Liver (tissue), 8 donors: ENCODE measurements at regions not wholly inside any gene's neighbourhood (a gene's known extent, or its start where the extent isn't known, plus 50 kb on each side); places are given as distances from the start of the nearest gene placed in this dataset.

Experiments
- DNase-seq: peaks from one replicate; pipeline ENCODE4 v3.0.0-alpha.2; 2017; ENCODE audit warnings: low spot score
- H3K27ac ChIP-seq, 2 donors: one replicate each; pipeline ENCODE4 v1.7.0; 2013; ENCODE audit warnings: inconsistent platforms in 2 of 2, low read length in 2 of 2, control low read depth in 1 of 2, low read depth in 1 of 2, mild to moderate bottlenecking in 1 of 2
- H3K27me3 ChIP-seq, 4 donors: one replicate each; pipeline versions ENCODE4 v1.6.1 to v1.7.0; 2013; ENCODE audit warnings: low read length in 3 of 4, inconsistent platforms in 1 of 4, mild to moderate bottlenecking in 1 of 4, moderate library complexity in 1 of 4; ENCODE audit not compliant: control insufficient read depth in 4 of 4, insufficient read depth in 4 of 4
- H3K36me3 ChIP-seq, 4 donors: one replicate each; pipeline versions ENCODE4 v1.6.1 to v1.7.0; 2013; ENCODE audit warnings: low read length in 3 of 4, mild to moderate bottlenecking in 3 of 4, low read depth in 1 of 4, moderate library complexity in 1 of 4; ENCODE audit not compliant: control insufficient read depth in 4 of 4, insufficient read depth in 3 of 4
- H3K4me1 ChIP-seq, 4 donors: one replicate each; pipeline versions ENCODE4 v1.6.1 to v1.7.0; 2013; ENCODE audit warnings: low read length in 3 of 4, mild to moderate bottlenecking in 3 of 4, moderate library complexity in 1 of 4; ENCODE audit not compliant: control insufficient read depth in 4 of 4, insufficient read depth in 4 of 4
- H3K4me3 ChIP-seq, 3 donors: one replicate each; pipeline versions ENCODE4 v1.6.1 to v1.7.0; 2013; ENCODE audit warnings: low read length in 3 of 3, control low read depth in 1 of 3, low read depth in 1 of 3, mild to moderate bottlenecking in 1 of 3
- H3K9ac ChIP-seq, 2 donors: one replicate each; pipeline ENCODE4 v1.7.0; 2013; ENCODE audit warnings: low read length in 2 of 2, mild to moderate bottlenecking in 2 of 2, moderate library complexity in 2 of 2, control low read depth in 1 of 2, low read depth in 1 of 2
- H3K9me3 ChIP-seq, 4 donors: one replicate each; pipeline versions ENCODE4 v1.6.1 to v1.7.0; 2013; ENCODE audit warnings: low read length in 3 of 4; ENCODE audit not compliant: control insufficient read depth in 4 of 4
- EGR1 ChIP-seq, 2 donors: IDR thresholded peaks; 2 replicates each; pipeline ENCODE4 v1.6.1; 2016 to 2018; ENCODE audit warnings: antibody characterized with exemption in 2 of 2, low read depth in 2 of 2
- FOXA1 ChIP-seq: IDR thresholded peaks from 2 replicates; pipeline ENCODE4 v1.6.1; 2016; ENCODE audit warnings: antibody characterized with exemption
- FOXA2 ChIP-seq: IDR thresholded peaks from 2 replicates; pipeline ENCODE4 v1.6.1; 2016; ENCODE audit warnings: antibody characterized with exemption
- GABPA ChIP-seq, 2 donors: IDR thresholded peaks in 1 of 2; conservative IDR thresholded peaks in 1 of 2; 2 replicates each; pipeline ENCODE4 v1.6.1; 2016; ENCODE audit warnings: antibody characterized with exemption in 2 of 2, mild to moderate bottlenecking in 1 of 2, moderate library complexity in 1 of 2
- HNF4A ChIP-seq, 2 donors: conservative IDR thresholded peaks; 2 replicates each; pipeline ENCODE4 v1.6.1; 2016; ENCODE audit warnings: antibody characterized with exemption in 2 of 2, mild to moderate bottlenecking in 2 of 2
- HNF4G ChIP-seq: IDR thresholded peaks from 2 replicates; pipeline ENCODE4 v1.6.1; 2016; ENCODE audit warnings: antibody characterized with exemption
- JUND ChIP-seq, 2 donors: IDR thresholded peaks; 2 replicates each; pipeline ENCODE4 v1.6.1; 2016; ENCODE audit warnings: antibody characterized with exemption in 2 of 2
- NR2F2 ChIP-seq: IDR thresholded peaks from 2 replicates; pipeline ENCODE4 v1.6.1; 2016; ENCODE audit warnings: antibody characterized with exemption
- RAD21 ChIP-seq, 2 donors: IDR thresholded peaks; 2 replicates each; pipeline ENCODE4 v1.6.1; 2016; ENCODE audit warnings: antibody characterized with exemption in 2 of 2, mild to moderate bottlenecking in 2 of 2
- SP1 ChIP-seq: IDR thresholded peaks from 2 replicates; pipeline ENCODE4 v1.6.1; 2018; ENCODE audit warnings: antibody characterized with exemption, mild to moderate bottlenecking
- TAF1 ChIP-seq: conservative IDR thresholded peaks from 2 replicates; pipeline ENCODE4 v1.6.1; 2016; ENCODE audit warnings: antibody characterized with exemption, mild to moderate bottlenecking
- YY1 ChIP-seq: IDR thresholded peaks from 2 replicates; pipeline ENCODE4 v1.6.1; 2016; ENCODE audit warnings: antibody characterized with exemption, mild to moderate bottlenecking
- WGBS: extraction: QIAGEN DNeasy Blood & Tissue Kit; methylation state at CpG from one replicate; pipeline ENCODE4 v1.1.7; 2013; 5-methylcytosine and 5-hydroxymethylcytosine counted together
- TF ChIP-seq, protein P1 (sequence below): IDR thresholded peaks from 2 replicates; pipeline ENCODE4 v1.6.1; 2016; ENCODE audit warnings: antibody characterized with exemption, mild to moderate bottlenecking
- TF ChIP-seq, protein P2 (sequence below): IDR thresholded peaks from 2 replicates; pipeline ENCODE4 v1.6.1; 2016; ENCODE audit warnings: antibody characterized with exemption
- TF ChIP-seq, protein P3 (sequence below): IDR thresholded peaks from 2 replicates; pipeline ENCODE4 v1.6.1; 2016; ENCODE audit warnings: antibody characterized with exemption
- TF ChIP-seq, protein P4 (sequence below): IDR thresholded peaks from 2 replicates; pipeline ENCODE4 v1.6.1; 2016; ENCODE audit warnings: antibody characterized with exemption
- TF ChIP-seq, protein P5 (sequence below): fragments of 150-350 bp; IDR thresholded peaks from 2 replicates; pipeline ENCODE4 v1.5.1; 2017; ENCODE audit warnings: improper control_type of control experiment, low read depth, low read length; ENCODE audit not compliant: missing input control
- donor health status: healthy.
- donor health status: healthy.
- donor health status: healthy.
- donor health status: healthy.
- donor health status: healthy.

DNA sequence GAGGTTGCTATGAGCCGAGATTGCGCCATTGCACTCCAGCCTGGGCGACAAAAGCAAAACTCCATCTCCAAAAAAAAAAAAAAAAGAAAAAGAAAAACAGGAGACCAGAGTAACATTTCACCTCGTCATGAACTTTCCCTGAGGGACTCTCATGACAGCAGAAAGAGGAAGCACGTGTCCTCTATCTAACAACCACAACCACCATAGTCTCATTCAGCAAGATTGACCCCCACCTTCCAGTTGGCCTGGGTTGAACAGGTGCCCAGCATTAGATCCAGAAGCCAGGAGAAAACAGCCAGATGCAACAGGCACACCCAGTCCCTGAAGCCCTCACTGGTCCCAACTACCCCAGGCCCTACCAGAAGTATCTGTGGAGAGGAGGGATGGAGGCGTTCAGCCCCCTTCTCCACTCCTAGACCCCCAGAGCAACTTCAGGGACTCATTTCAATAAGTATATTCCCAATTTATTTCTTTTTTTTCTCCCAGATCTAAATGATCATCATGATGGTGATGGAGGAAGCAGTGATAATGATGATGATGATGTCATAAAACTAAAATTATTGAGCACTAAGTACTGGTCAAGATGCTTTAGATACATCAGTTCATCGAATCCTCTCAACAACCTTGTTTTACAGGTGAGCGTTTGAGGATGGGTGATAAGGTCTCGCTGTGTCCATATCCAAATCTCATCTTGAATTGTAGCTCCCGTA is 235.0 kb downstream of the EFCAB11 start:
- Histone ChIP-seq H3K27ac (no peak overlapping the region), H3K4me1 (peaks cover 2 to 6% (median 4%) of the 10 kb centered on the region in 4 donors), H3K4me3 (no peak overlapping the region), H3K27me3 (no peaks in the 10 kb centered on the region), H3K36me3 (no peaks in the 10 kb centered on the region), H3K9ac (no peak overlapping the region), H3K9me3 (no peaks in the 10 kb centered on the region)
- no peak for TF ChIP-seq FOXA1
- peak; percentile 19 for DNase-seq
- 89% methylated on average over 10 of the region's 10 CpGs for whole genome bisulfite sequencing

DNA sequence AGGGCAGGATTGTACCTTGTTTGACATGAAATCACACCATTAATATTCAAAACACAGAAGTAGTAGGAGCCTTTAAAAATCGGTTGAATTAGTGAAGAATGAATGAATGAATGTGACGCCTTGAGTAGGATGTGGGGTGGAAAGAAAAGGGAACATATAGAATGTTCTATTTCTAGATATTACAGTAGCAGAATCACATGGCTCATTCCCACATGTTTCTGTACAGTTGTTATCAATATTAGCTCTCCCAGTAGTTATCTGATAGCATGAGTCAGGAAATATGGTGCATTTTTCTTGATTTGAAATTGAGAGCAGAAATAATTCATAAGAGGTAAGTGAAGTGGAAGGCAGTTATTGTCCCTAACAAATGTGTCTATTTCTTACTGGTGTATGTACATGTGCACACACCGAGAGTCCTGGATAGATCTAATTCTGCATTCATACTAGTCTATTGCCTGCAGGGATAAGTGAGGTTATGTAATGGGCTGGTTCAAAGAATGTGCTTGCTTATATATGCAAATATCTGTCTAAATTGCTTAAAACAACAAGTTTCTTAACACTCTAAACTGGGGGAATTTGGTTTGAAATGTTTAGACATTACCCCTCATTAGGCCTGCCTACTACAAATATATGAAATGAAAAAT is 245.4 kb downstream of the EFCAB11 start:
- no peak overlapping the region for H3K27ac ChIP-seq
- TF ChIP-seq, protein P1, sequence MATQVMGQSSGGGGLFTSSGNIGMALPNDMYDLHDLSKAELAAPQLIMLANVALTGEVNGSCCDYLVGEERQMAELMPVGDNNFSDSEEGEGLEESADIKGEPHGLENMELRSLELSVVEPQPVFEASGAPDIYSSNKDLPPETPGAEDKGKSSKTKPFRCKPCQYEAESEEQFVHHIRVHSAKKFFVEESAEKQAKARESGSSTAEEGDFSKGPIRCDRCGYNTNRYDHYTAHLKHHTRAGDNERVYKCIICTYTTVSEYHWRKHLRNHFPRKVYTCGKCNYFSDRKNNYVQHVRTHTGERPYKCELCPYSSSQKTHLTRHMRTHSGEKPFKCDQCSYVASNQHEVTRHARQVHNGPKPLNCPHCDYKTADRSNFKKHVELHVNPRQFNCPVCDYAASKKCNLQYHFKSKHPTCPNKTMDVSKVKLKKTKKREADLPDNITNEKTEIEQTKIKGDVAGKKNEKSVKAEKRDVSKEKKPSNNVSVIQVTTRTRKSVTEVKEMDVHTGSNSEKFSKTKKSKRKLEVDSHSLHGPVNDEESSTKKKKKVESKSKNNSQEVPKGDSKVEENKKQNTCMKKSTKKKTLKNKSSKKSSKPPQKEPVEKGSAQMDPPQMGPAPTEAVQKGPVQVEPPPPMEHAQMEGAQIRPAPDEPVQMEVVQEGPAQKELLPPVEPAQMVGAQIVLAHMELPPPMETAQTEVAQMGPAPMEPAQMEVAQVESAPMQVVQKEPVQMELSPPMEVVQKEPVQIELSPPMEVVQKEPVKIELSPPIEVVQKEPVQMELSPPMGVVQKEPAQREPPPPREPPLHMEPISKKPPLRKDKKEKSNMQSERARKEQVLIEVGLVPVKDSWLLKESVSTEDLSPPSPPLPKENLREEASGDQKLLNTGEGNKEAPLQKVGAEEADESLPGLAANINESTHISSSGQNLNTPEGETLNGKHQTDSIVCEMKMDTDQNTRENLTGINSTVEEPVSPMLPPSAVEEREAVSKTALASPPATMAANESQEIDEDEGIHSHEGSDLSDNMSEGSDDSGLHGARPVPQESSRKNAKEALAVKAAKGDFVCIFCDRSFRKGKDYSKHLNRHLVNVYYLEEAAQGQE, result no peak
- TF ChIP-seq RAD21 (IDR thresholded peaks at IDR 0.05) (no peak), JUND (IDR thresholded peaks at IDR 0.05) (no peak), HNF4A (conservative IDR thresholded peaks at IDR 0.05) (no peak), EGR1 (IDR thresholded peaks at IDR 0.05; ENCODE audit: low read depth in 2 of 2) (no peak), HNF4G (no peak), YY1 (no peak), GABPA (IDR thresholded peaks at IDR 0.05 in 1 of 2, conservative IDR thresholded peaks at IDR 0.05 in 1 of 2) (no peak), FOXA2 (no peak), SP1 (no peak), FOXA1 (no peak), TAF1 (no peak), NR2F2 (no peak)
- TF ChIP-seq, protein P2, sequence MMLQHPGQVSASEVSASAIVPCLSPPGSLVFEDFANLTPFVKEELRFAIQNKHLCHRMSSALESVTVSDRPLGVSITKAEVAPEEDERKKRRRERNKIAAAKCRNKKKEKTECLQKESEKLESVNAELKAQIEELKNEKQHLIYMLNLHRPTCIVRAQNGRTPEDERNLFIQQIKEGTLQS, result no peak
- TF ChIP-seq, protein P3, sequence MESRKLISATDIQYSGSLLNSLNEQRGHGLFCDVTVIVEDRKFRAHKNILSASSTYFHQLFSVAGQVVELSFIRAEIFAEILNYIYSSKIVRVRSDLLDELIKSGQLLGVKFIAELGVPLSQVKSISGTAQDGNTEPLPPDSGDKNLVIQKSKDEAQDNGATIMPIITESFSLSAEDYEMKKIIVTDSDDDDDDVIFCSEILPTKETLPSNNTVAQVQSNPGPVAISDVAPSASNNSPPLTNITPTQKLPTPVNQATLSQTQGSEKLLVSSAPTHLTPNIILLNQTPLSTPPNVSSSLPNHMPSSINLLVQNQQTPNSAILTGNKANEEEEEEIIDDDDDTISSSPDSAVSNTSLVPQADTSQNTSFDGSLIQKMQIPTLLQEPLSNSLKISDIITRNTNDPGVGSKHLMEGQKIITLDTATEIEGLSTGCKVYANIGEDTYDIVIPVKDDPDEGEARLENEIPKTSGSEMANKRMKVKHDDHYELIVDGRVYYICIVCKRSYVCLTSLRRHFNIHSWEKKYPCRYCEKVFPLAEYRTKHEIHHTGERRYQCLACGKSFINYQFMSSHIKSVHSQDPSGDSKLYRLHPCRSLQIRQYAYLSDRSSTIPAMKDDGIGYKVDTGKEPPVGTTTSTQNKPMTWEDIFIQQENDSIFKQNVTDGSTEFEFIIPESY, result no peak
- TF ChIP-seq, protein P4, sequence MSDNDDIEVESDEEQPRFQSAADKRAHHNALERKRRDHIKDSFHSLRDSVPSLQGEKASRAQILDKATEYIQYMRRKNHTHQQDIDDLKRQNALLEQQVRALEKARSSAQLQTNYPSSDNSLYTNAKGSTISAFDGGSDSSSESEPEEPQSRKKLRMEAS, result no peak
- TF ChIP-seq, protein P5, sequence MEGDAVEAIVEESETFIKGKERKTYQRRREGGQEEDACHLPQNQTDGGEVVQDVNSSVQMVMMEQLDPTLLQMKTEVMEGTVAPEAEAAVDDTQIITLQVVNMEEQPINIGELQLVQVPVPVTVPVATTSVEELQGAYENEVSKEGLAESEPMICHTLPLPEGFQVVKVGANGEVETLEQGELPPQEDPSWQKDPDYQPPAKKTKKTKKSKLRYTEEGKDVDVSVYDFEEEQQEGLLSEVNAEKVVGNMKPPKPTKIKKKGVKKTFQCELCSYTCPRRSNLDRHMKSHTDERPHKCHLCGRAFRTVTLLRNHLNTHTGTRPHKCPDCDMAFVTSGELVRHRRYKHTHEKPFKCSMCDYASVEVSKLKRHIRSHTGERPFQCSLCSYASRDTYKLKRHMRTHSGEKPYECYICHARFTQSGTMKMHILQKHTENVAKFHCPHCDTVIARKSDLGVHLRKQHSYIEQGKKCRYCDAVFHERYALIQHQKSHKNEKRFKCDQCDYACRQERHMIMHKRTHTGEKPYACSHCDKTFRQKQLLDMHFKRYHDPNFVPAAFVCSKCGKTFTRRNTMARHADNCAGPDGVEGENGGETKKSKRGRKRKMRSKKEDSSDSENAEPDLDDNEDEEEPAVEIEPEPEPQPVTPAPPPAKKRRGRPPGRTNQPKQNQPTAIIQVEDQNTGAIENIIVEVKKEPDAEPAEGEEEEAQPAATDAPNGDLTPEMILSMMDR, result no peak
- H3K4me1 ChIP-seq, result no peaks in the 10 kb centered on the region
- DNase-seq, result no peak
- no peaks in the 10 kb centered on the region for H3K36me3 ChIP-seq
- H3K9ac ChIP-seq, result no peak overlapping the region
- H3K27me3 ChIP-seq, result no peaks in the 10 kb centered on the region
- WGBS, result 88% methylated on average over 3 of the region's 3 CpGs
- no peak overlapping the region for H3K4me3 ChIP-seq
- peaks cover 0 to 5% (median 2%) of the 10 kb centered on the region in 4 donors for H3K9me3 ChIP-seq
